Liver (tissue), 8 donors: ENCODE measurements at regions not wholly inside any gene's neighbourhood (a gene's known extent, or its start where the extent isn't known, plus 50 kb on each side); places are given as distances from the start of the nearest gene placed in this dataset.

Source experiments
- DNase-seq: peaks from one replicate; pipeline ENCODE4 v3.0.0-alpha.2; 2017; ENCODE audit warnings: low spot score
- H3K27ac ChIP-seq, 2 donors: one replicate each; pipeline ENCODE4 v1.7.0; 2013; ENCODE audit warnings: inconsistent platforms in 2 of 2, low read length in 2 of 2, control low read depth in 1 of 2, low read depth in 1 of 2, mild to moderate bottlenecking in 1 of 2
- H3K27me3 ChIP-seq, 4 donors: one replicate each; pipeline versions ENCODE4 v1.6.1 to v1.7.0; 2013; ENCODE audit warnings: low read length in 3 of 4, inconsistent platforms in 1 of 4, mild to moderate bottlenecking in 1 of 4, moderate library complexity in 1 of 4; ENCODE audit not compliant: control insufficient read depth in 4 of 4, insufficient read depth in 4 of 4
- H3K36me3 ChIP-seq, 4 donors: one replicate each; pipeline versions ENCODE4 v1.6.1 to v1.7.0; 2013; ENCODE audit warnings: low read length in 3 of 4, mild to moderate bottlenecking in 3 of 4, low read depth in 1 of 4, moderate library complexity in 1 of 4; ENCODE audit not compliant: control insufficient read depth in 4 of 4, insufficient read depth in 3 of 4
- H3K4me1 ChIP-seq, 4 donors: one replicate each; pipeline versions ENCODE4 v1.6.1 to v1.7.0; 2013; ENCODE audit warnings: low read length in 3 of 4, mild to moderate bottlenecking in 3 of 4, moderate library complexity in 1 of 4; ENCODE audit not compliant: control insufficient read depth in 4 of 4, insufficient read depth in 4 of 4
- H3K4me3 ChIP-seq, 3 donors: one replicate each; pipeline versions ENCODE4 v1.6.1 to v1.7.0; 2013; ENCODE audit warnings: low read length in 3 of 3, control low read depth in 1 of 3, low read depth in 1 of 3, mild to moderate bottlenecking in 1 of 3
- H3K9ac ChIP-seq, 2 donors: one replicate each; pipeline ENCODE4 v1.7.0; 2013; ENCODE audit warnings: low read length in 2 of 2, mild to moderate bottlenecking in 2 of 2, moderate library complexity in 2 of 2, control low read depth in 1 of 2, low read depth in 1 of 2
- H3K9me3 ChIP-seq, 4 donors: one replicate each; pipeline versions ENCODE4 v1.6.1 to v1.7.0; 2013; ENCODE audit warnings: low read length in 3 of 4; ENCODE audit not compliant: control insufficient read depth in 4 of 4
- EGR1 ChIP-seq, 2 donors: IDR thresholded peaks; 2 replicates each; pipeline ENCODE4 v1.6.1; 2016 to 2018; ENCODE audit warnings: antibody characterized with exemption in 2 of 2, low read depth in 2 of 2
- FOXA2 ChIP-seq: IDR thresholded peaks from 2 replicates; pipeline ENCODE4 v1.6.1; 2016; ENCODE audit warnings: antibody characterized with exemption
- GABPA ChIP-seq, 2 donors: IDR thresholded peaks in 1 of 2; conservative IDR thresholded peaks in 1 of 2; 2 replicates each; pipeline ENCODE4 v1.6.1; 2016; ENCODE audit warnings: antibody characterized with exemption in 2 of 2, mild to moderate bottlenecking in 1 of 2, moderate library complexity in 1 of 2
- HNF4A ChIP-seq, 2 donors: conservative IDR thresholded peaks; 2 replicates each; pipeline ENCODE4 v1.6.1; 2016; ENCODE audit warnings: antibody characterized with exemption in 2 of 2, mild to moderate bottlenecking in 2 of 2
- HNF4G ChIP-seq: IDR thresholded peaks from 2 replicates; pipeline ENCODE4 v1.6.1; 2016; ENCODE audit warnings: antibody characterized with exemption
- NR2F2 ChIP-seq: IDR thresholded peaks from 2 replicates; pipeline ENCODE4 v1.6.1; 2016; ENCODE audit warnings: antibody characterized with exemption
- RXRA ChIP-seq, 2 donors: IDR thresholded peaks; 2 replicates each; pipeline ENCODE4 v1.6.1; 2017 to 2018; ENCODE audit warnings: antibody characterized with exemption in 2 of 2, mild to moderate bottlenecking in 1 of 2
- SP1 ChIP-seq: IDR thresholded peaks from 2 replicates; pipeline ENCODE4 v1.6.1; 2018; ENCODE audit warnings: antibody characterized with exemption, mild to moderate bottlenecking
- YY1 ChIP-seq: IDR thresholded peaks from 2 replicates; pipeline ENCODE4 v1.6.1; 2016; ENCODE audit warnings: antibody characterized with exemption, mild to moderate bottlenecking
- WGBS: extraction: QIAGEN DNeasy Blood & Tissue Kit; methylation state at CpG from one replicate; pipeline ENCODE4 v1.1.7; 2013; 5-methylcytosine and 5-hydroxymethylcytosine counted together
- TF ChIP-seq, protein P1 (sequence below): IDR thresholded peaks from 2 replicates; pipeline ENCODE4 v1.6.1; 2016; ENCODE audit warnings: antibody characterized with exemption, mild to moderate bottlenecking
- TF ChIP-seq, protein P2 (sequence below): IDR thresholded peaks from 2 replicates; pipeline ENCODE4 v1.6.1; 2016; ENCODE audit warnings: antibody characterized with exemption
- TF ChIP-seq, protein P3 (sequence below): fragments of 150-350 bp; IDR thresholded peaks from 2 replicates; pipeline ENCODE4 v1.5.1; 2017; ENCODE audit warnings: improper control_type of control experiment, low read depth, low read length; ENCODE audit not compliant: missing input control
- TF ChIP-seq, protein P4 (sequence below): IDR thresholded peaks from 2 replicates; pipeline ENCODE4 v1.6.1; 2016; ENCODE audit warnings: antibody characterized with exemption
- donor health status: healthy.
- donor health status: healthy.
- donor health status: healthy.
- donor health status: healthy.
- donor health status: healthy.

DNA sequence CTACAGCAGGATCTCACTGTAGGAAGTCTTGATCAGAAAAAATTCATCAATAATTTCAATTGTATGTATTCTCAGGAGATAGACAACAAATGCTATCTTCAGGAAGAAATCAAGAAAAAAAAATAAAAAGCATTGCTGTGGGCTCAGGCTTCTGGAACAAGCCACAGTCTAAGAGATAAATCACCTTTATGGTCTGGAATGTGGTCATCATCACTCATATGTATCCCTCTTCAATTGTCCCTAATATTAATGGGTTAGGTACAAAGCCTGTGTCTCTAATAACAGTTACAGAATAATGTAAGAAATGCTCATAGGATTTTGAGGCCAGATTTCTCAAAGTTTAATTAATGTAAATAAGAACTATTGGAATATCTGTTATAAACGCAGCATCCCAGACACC, 305.9 kb upstream of the ANO3 start:
- no peak for DNase-seq
- 81% methylated on average over 1 of the region's 1 CpG for WGBS
- H3K36me3 ChIP-seq: no peaks in the 10 kb centered on the region
- no peak overlapping the region for H3K4me3 ChIP-seq
- H3K9ac ChIP-seq: no peak overlapping the region
- no peaks in the 10 kb centered on the region for H3K4me1 ChIP-seq
- no peaks in the 10 kb centered on the region for H3K9me3 ChIP-seq
- no peak overlapping the region for H3K27ac ChIP-seq
- no peaks in the 10 kb centered on the region for H3K27me3 ChIP-seq
- TF ChIP-seq HNF4G (no peak), RXRA (IDR thresholded peaks at IDR 0.05) (no peak)
- TF ChIP-seq, protein P1, sequence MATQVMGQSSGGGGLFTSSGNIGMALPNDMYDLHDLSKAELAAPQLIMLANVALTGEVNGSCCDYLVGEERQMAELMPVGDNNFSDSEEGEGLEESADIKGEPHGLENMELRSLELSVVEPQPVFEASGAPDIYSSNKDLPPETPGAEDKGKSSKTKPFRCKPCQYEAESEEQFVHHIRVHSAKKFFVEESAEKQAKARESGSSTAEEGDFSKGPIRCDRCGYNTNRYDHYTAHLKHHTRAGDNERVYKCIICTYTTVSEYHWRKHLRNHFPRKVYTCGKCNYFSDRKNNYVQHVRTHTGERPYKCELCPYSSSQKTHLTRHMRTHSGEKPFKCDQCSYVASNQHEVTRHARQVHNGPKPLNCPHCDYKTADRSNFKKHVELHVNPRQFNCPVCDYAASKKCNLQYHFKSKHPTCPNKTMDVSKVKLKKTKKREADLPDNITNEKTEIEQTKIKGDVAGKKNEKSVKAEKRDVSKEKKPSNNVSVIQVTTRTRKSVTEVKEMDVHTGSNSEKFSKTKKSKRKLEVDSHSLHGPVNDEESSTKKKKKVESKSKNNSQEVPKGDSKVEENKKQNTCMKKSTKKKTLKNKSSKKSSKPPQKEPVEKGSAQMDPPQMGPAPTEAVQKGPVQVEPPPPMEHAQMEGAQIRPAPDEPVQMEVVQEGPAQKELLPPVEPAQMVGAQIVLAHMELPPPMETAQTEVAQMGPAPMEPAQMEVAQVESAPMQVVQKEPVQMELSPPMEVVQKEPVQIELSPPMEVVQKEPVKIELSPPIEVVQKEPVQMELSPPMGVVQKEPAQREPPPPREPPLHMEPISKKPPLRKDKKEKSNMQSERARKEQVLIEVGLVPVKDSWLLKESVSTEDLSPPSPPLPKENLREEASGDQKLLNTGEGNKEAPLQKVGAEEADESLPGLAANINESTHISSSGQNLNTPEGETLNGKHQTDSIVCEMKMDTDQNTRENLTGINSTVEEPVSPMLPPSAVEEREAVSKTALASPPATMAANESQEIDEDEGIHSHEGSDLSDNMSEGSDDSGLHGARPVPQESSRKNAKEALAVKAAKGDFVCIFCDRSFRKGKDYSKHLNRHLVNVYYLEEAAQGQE: no peak
- TF ChIP-seq, protein P2, sequence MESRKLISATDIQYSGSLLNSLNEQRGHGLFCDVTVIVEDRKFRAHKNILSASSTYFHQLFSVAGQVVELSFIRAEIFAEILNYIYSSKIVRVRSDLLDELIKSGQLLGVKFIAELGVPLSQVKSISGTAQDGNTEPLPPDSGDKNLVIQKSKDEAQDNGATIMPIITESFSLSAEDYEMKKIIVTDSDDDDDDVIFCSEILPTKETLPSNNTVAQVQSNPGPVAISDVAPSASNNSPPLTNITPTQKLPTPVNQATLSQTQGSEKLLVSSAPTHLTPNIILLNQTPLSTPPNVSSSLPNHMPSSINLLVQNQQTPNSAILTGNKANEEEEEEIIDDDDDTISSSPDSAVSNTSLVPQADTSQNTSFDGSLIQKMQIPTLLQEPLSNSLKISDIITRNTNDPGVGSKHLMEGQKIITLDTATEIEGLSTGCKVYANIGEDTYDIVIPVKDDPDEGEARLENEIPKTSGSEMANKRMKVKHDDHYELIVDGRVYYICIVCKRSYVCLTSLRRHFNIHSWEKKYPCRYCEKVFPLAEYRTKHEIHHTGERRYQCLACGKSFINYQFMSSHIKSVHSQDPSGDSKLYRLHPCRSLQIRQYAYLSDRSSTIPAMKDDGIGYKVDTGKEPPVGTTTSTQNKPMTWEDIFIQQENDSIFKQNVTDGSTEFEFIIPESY: no peak

DNA sequence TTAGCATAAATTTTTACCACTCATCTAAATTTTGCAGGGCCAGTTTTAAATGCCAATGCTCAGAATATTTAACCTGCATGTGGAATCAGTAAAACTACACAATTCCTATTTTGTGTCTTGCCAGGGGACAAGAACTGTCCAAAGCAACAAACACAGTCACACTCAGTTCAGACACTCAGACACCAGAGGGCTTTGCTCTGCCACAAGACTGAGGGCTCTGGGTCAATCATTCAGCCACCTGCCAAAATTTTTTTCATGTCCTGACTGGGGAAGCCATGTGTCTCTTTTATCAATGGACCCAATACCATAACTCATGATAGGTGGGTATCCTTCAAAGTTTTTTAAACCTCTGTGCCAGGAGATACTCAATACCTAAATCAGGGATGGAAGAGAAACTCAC, 304.0 kb upstream of the ANO3 start:
- Histone ChIP-seq H3K4me3 (no peak overlapping the region), H3K36me3 (no peaks in the 10 kb centered on the region), H3K4me1 (no peaks in the 10 kb centered on the region), H3K9ac (no peak overlapping the region), H3K27ac (no peak overlapping the region), H3K27me3 (no peaks in the 10 kb centered on the region), H3K9me3 (no peaks in the 10 kb centered on the region)
- no peak for DNase-seq
- TF ChIP-seq NR2F2: no peak
- TF ChIP-seq, protein P1: no peak
- no peak for TF ChIP-seq YY1
- TF ChIP-seq HNF4G: no peak
- no peak for TF ChIP-seq RXRA (IDR thresholded peaks at IDR 0.05)
- TF ChIP-seq GABPA (IDR thresholded peaks at IDR 0.05 in 1 of 2, conservative IDR thresholded peaks at IDR 0.05 in 1 of 2): no peak
- TF ChIP-seq EGR1 (IDR thresholded peaks at IDR 0.05; ENCODE audit: low read depth in 2 of 2): no peak
- TF ChIP-seq FOXA2: no peak
- TF ChIP-seq, protein P3, sequence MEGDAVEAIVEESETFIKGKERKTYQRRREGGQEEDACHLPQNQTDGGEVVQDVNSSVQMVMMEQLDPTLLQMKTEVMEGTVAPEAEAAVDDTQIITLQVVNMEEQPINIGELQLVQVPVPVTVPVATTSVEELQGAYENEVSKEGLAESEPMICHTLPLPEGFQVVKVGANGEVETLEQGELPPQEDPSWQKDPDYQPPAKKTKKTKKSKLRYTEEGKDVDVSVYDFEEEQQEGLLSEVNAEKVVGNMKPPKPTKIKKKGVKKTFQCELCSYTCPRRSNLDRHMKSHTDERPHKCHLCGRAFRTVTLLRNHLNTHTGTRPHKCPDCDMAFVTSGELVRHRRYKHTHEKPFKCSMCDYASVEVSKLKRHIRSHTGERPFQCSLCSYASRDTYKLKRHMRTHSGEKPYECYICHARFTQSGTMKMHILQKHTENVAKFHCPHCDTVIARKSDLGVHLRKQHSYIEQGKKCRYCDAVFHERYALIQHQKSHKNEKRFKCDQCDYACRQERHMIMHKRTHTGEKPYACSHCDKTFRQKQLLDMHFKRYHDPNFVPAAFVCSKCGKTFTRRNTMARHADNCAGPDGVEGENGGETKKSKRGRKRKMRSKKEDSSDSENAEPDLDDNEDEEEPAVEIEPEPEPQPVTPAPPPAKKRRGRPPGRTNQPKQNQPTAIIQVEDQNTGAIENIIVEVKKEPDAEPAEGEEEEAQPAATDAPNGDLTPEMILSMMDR: no peak
- no peak for TF ChIP-seq HNF4A (conservative IDR thresholded peaks at IDR 0.05)
- no peak for TF ChIP-seq SP1
- TF ChIP-seq, protein P4, sequence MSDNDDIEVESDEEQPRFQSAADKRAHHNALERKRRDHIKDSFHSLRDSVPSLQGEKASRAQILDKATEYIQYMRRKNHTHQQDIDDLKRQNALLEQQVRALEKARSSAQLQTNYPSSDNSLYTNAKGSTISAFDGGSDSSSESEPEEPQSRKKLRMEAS: no peak
